HepG2 (cell line): ENCODE measurements at regions not wholly inside any gene's neighbourhood (a gene's known extent, or its start where the extent isn't known, plus 50 kb on each side); places are given as distances from the start of the nearest gene placed in this dataset.

Experiments
- AGO1 ChIP-seq: fragments of 200-400 bp; formaldehyde crosslinking; IDR thresholded peaks from 2 replicates; pipeline ENCODE4 v1.6.1; 2017; ENCODE audit warnings: mild to moderate bottlenecking, low read depth, low read length, moderate library complexity; ENCODE audit not compliant: poor library complexity, severe bottlenecking
- ATF2 ChIP-seq: sonication (generic); formaldehyde crosslinking; IDR thresholded peaks from 2 replicates; pipeline ENCODE4 v1.4.0; 2020; ENCODE audit warnings: missing genetic modification reagents
- ONECUT2 ChIP-seq: sonication (generic); formaldehyde crosslinking; IDR thresholded peaks from 2 replicates; pipeline ENCODE4 v1.4.0; 2020; ENCODE audit warnings: missing genetic modification reagents
- PAX8 ChIP-seq: sonication (generic); formaldehyde crosslinking; IDR thresholded peaks from 2 replicates; pipeline ENCODE4 v1.8.0; 2022; ENCODE audit warnings: mild to moderate bottlenecking, missing genetic modification reagents, borderline replicate concordance
- ZBTB20 ChIP-seq: sonication (generic); formaldehyde crosslinking; IDR thresholded peaks from 2 replicates; pipeline ENCODE4 v1.8.1; 2023; ENCODE audit warnings: missing genetic modification reagents, low read depth, mild to moderate bottlenecking, borderline replicate concordance

GRCh38 chr10:125257521-125258108 lies 97.3 kb upstream of the CTBP2 start:
- TF ChIP-seq ATF2 (no peak), PAX8 (CRISPR knock-in tag) (no peak), ONECUT2 (no peak), AGO1 (no peak), ZBTB20 (CRISPR knock-in tag) (no peak)
